HG03045 (cell line): ENCODE measurements at regions not wholly inside any gene's neighbourhood (a gene's known extent, or its start where the extent isn't known, plus 50 kb on each side); places are given as distances from the start of the nearest gene placed in this dataset.

Experiments
- ATAC-seq: cut with Tn5 transposase; IDR thresholded peaks from one replicate; pipeline ENCODE4 v1.9.1; 2021; ENCODE audit warnings: mild to moderate bottlenecking, moderate library complexity; ENCODE audit not compliant: unreplicated experiment

GRCh38 chr4:127151941-127152340 lies 480.8 kb upstream of the INTU start:
- ATAC-seq, result no peak

- ATAC-seq, result no peak
These were observed 477.6 kb upstream of the INTU start for GRCh38 chr4:127155116-127155515.

GRCh38 chr4:127155555-127155954 lies 477.2 kb upstream of the INTU start:
- no peak for ATAC-seq

GRCh38 chr4:127162741-127163140 lies 470.0 kb upstream of the INTU start:
- no peak for ATAC-seq

- ATAC-seq, result no peak
These were observed 466.8 kb upstream of the INTU start for GRCh38 chr4:127165971-127166370.

GRCh38 chr4:127174201-127174600 lies 458.6 kb upstream of the INTU start:
- ATAC-seq, result no peak

- ATAC-seq, result no peak
These were observed 458.1 kb upstream of the INTU start for GRCh38 chr4:127174616-127175015.

GRCh38 chr4:127179256-127180087 lies 453.3 kb upstream of the INTU start:
- no peak for ATAC-seq

- no peak for ATAC-seq
These were observed 451.8 kb upstream of the INTU start for GRCh38 chr4:127181001-127181400.

- ATAC-seq, result no peak
These were observed 450.1 kb upstream of the INTU start for GRCh38 chr4:127182687-127183086.

- ATAC-seq, result no peak
These were observed 443.9 kb upstream of the INTU start for GRCh38 chr4:127188847-127189246.

GRCh38 chr4:127194281-127194680 lies 438.5 kb upstream of the INTU start:
- no peak for ATAC-seq

GRCh38 chr4:127196655-127197352 lies 436.0 kb upstream of the INTU start:
- ATAC-seq, result no peak

GRCh38 chr4:127203562-127204200 lies 429.1 kb upstream of the INTU start:
- no peak for ATAC-seq

- ATAC-seq, result no peak
These were observed 428.4 kb upstream of the INTU start for GRCh38 chr4:127204322-127204721.

GRCh38 chr4:127209580-127210095 lies 423.1 kb upstream of the INTU start:
- ATAC-seq, result no peak

GRCh38 chr4:127210893-127211649 lies 421.7 kb upstream of the INTU start:
- no peak for ATAC-seq

GRCh38 chr4:127211650-127212560 lies 420.9 kb upstream of the INTU start:
- no peak for ATAC-seq

- ATAC-seq, result no peak
These were observed 420.1 kb upstream of the INTU start for GRCh38 chr4:127212701-127213100.

- no peak for ATAC-seq
These were observed 418.7 kb upstream of the INTU start for GRCh38 chr4:127214016-127214415.
